Esophagus squamous epithelium (tissue), 5 donors: ENCODE measurements at regions not wholly inside any gene's neighbourhood (a gene's known extent, or its start where the extent isn't known, plus 50 kb on each side); places are given as distances from the start of the nearest gene placed in this dataset.

ENCODE experiments used
- DNase-seq: peaks from one replicate; lab custom pipeline; 2025; lab: John Stamatoyannopoulos, UW
- H3K27ac ChIP-seq, 4 donors: fragments of 200-600 bp; sonication (generic); one replicate each; pipeline ENCODE4 v1.5.1; 2016 to 2019; ENCODE audit warnings: mild to moderate bottlenecking in 1 of 4
- H3K27me3 ChIP-seq, 4 donors: fragments of 200-600 bp; sonication (generic); 1 replicate in 3 of 4; 2 replicates in 1 of 4; pipeline versions ENCODE4 v1.5.1 to v1.6.0; 2017 to 2021; ENCODE audit warnings: antibody characterized with exemption in 1 of 4
- H3K36me3 ChIP-seq, 3 donors: fragments of 200-600 bp; sonication (generic); one replicate each; pipeline ENCODE4 v1.5.1; 2016 to 2019
- H3K4me1 ChIP-seq, 3 donors: fragments of 200-600 bp; sonication (generic); one replicate each; pipeline ENCODE4 v1.5.1; 2017 to 2019
- H3K4me3 ChIP-seq, 4 donors: fragments of 200-600 bp; sonication (generic); 1 replicate in 3 of 4; 2 replicates in 1 of 4; pipeline ENCODE4 v1.5.1; 2016 to 2019; ENCODE audit warnings: mild to moderate bottlenecking in 2 of 4, moderate library complexity in 1 of 4
- H3K9me3 ChIP-seq, 3 donors: fragments of 200-600 bp; sonication (generic); one replicate each; pipeline ENCODE4 v1.5.1; 2016 to 2019
- CTCF ChIP-seq, 6 experiments: fragments of 450-650 bp in 4 of 6; fragments of 200-600 bp in 2 of 6; sonication (generic) in 2 of 6; IDR thresholded peaks; one replicate each; pipeline ENCODE4 v1.5.1; 2016 to 2019; ENCODE audit warnings: antibody characterized with exemption in 6 of 6, mild to moderate bottlenecking in 4 of 6, moderate library complexity in 4 of 6
- POLR2A ChIP-seq, 4 donors: fragments of 450-650 bp; IDR thresholded peaks; one replicate each; pipeline ENCODE4 v1.6.1; 2017; ENCODE audit warnings: antibody characterized with exemption in 4 of 4, mild to moderate bottlenecking in 4 of 4, moderate library complexity in 3 of 4
- WGBS, 2 donors: methylation state at CpG; one replicate each; pipeline ENCODE4 v1.1.5; 2018; 5-methylcytosine and 5-hydroxymethylcytosine counted together
- intact Hi-C: fragments of 100-400 bp; cut with DNase I; formaldehyde crosslinking; loops from one replicate; pipeline ENCODE4 v1.15.0; 2022
- donor health status: DM: yes; HTN: yes; CAD: no.

GRCh38 chr5:167233507-167234220 lies 1057.8 kb upstream of the WWC1 start:
- Histone ChIP-seq H3K36me3 (no peaks in the 10 kb centered on the region), H3K9me3 (peaks cover 0 to 7% (median 6%) of the 10 kb centered on the region in 3 donors), H3K4me1 (no peaks in the 10 kb centered on the region), H3K27me3 (no peaks in the 10 kb centered on the region), H3K27ac (no peak overlapping the region), H3K4me3 (no peak overlapping the region)
- intact Hi-C loops, result no loop called here
- DNase-seq, result no peak
- 74 to 79% methylated on average over 3 of the region's 3 CpGs for WGBS, 2 donors
- TF ChIP-seq POLR2A (IDR thresholded peaks at IDR 0.05), result no peak
- TF ChIP-seq CTCF (IDR thresholded peaks at IDR 0.05), result no peak

- no peaks in the 10 kb centered on the region for H3K36me3 ChIP-seq
- TF ChIP-seq POLR2A (IDR thresholded peaks at IDR 0.05), result no peak
- TF ChIP-seq CTCF (IDR thresholded peaks at IDR 0.05), result no peak
- H3K27ac ChIP-seq, result no peak overlapping the region
- intact Hi-C loops, result no loop called here
- no peaks in the 10 kb centered on the region for H3K27me3 ChIP-seq
- no peak overlapping the region for H3K4me3 ChIP-seq
- DNase-seq, result no peak
- 61 to 68% methylated on average over 6 of the region's 6 CpGs for WGBS, 2 donors
- H3K4me1 ChIP-seq, result no peaks in the 10 kb centered on the region
- H3K9me3 ChIP-seq, result no peaks in the 10 kb centered on the region
These were observed 1049.9 kb upstream of the WWC1 start for GRCh38 chr5:167241436-167242067.

GRCh38 chr5:167242701-167243100 lies 1048.7 kb upstream of the WWC1 start:
- intact Hi-C loops, result no loop called here
- no peaks in the 10 kb centered on the region for H3K27me3 ChIP-seq
- no peak for DNase-seq
- no peak overlapping the region for H3K27ac ChIP-seq
- 74 to 78% methylated on average over 4 of the region's 4 CpGs for WGBS, 2 donors
- no peaks in the 10 kb centered on the region for H3K9me3 ChIP-seq
- H3K4me1 ChIP-seq, result no peaks in the 10 kb centered on the region
- TF ChIP-seq CTCF (IDR thresholded peaks at IDR 0.05) (no peak), POLR2A (IDR thresholded peaks at IDR 0.05) (no peak)
- no peaks in the 10 kb centered on the region for H3K36me3 ChIP-seq
- no peak overlapping the region for H3K4me3 ChIP-seq

- H3K9me3 ChIP-seq, result no peaks in the 10 kb centered on the region
- H3K36me3 ChIP-seq, result no peaks in the 10 kb centered on the region
- H3K27ac ChIP-seq, result no peak overlapping the region
- no peaks in the 10 kb centered on the region for H3K4me1 ChIP-seq
- WGBS, 2 donors, result 68 to 87% methylated on average over 2 of the region's 2 CpGs
- no peak overlapping the region for H3K4me3 ChIP-seq
- H3K27me3 ChIP-seq, result no peaks in the 10 kb centered on the region
- no peak for DNase-seq
- intact Hi-C loops, result no loop called here
- TF ChIP-seq CTCF (IDR thresholded peaks at IDR 0.05), result no peak
- no peak for TF ChIP-seq POLR2A (IDR thresholded peaks at IDR 0.05)
These were observed 1048.0 kb upstream of the WWC1 start for GRCh38 chr5:167243463-167243862.

- Histone ChIP-seq H3K27me3 (no peaks in the 10 kb centered on the region), H3K9me3 (no peaks in the 10 kb centered on the region), H3K36me3 (no peaks in the 10 kb centered on the region), H3K4me3 (no peak overlapping the region), H3K27ac (no peak overlapping the region), H3K4me1 (no peaks in the 10 kb centered on the region)
- TF ChIP-seq CTCF (IDR thresholded peaks at IDR 0.05) (no peak), POLR2A (IDR thresholded peaks at IDR 0.05) (no peak)
- 41 to 54% methylated on average over 4 of the region's 4 CpGs for WGBS, 2 donors
- intact Hi-C loops, result no loop called here
- no peak for DNase-seq
These were observed 1046.9 kb upstream of the WWC1 start for GRCh38 chr5:167244583-167244982.
